ENCODE measurements at regions not wholly inside any gene's neighbourhood (a gene's known extent, or its start where the extent isn't known, plus 50 kb on each side); places are given as distances from the start of the nearest gene placed in this dataset.

GRCh38 chr4:136831553-136831952 is 700.7 kb downstream of the PCDH18 start:
- TF ChIP-seq, protein P1, sequence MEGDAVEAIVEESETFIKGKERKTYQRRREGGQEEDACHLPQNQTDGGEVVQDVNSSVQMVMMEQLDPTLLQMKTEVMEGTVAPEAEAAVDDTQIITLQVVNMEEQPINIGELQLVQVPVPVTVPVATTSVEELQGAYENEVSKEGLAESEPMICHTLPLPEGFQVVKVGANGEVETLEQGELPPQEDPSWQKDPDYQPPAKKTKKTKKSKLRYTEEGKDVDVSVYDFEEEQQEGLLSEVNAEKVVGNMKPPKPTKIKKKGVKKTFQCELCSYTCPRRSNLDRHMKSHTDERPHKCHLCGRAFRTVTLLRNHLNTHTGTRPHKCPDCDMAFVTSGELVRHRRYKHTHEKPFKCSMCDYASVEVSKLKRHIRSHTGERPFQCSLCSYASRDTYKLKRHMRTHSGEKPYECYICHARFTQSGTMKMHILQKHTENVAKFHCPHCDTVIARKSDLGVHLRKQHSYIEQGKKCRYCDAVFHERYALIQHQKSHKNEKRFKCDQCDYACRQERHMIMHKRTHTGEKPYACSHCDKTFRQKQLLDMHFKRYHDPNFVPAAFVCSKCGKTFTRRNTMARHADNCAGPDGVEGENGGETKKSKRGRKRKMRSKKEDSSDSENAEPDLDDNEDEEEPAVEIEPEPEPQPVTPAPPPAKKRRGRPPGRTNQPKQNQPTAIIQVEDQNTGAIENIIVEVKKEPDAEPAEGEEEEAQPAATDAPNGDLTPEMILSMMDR (IDR thresholded peaks at IDR 0.05) = no peak
- no peak for TF ChIP-seq POLR2A (IDR thresholded peaks at IDR 0.05)
